ENCODE measurements at regions not wholly inside any gene's neighbourhood (a gene's known extent, or its start where the extent isn't known, plus 50 kb on each side); places are given as distances from the start of the nearest gene placed in this dataset.
A peak's percentile ranks its signal among the peaks of the same experiment; 100 is the strongest.
"Not testable (repeated sequence)": the region's sequence is repeated elsewhere in the genome, so short reads cannot be mapped to it uniquely, and the experiment has no call there.

- DNase-seq, result no peak
Observed at GRCh38 chr6:150499882-150500312, 99.8 kb upstream of the PLEKHG1 start.

GRCh38 chr6:150500568-150500967 lies 99.1 kb upstream of the PLEKHG1 start:
- DNase-seq, result not testable (repeated sequence)

GRCh38 chr6:150503041-150503440 lies 96.6 kb upstream of the PLEKHG1 start:
- DNase-seq, result no peak

- DNase-seq, result no peak
Observed at GRCh38 chr6:150503586-150504339, 95.9 kb upstream of the PLEKHG1 start.

- DNase-seq, result not testable (repeated sequence)
Observed at GRCh38 chr6:150507361-150507760, 92.3 kb upstream of the PLEKHG1 start.

GRCh38 chr6:150510576-150510975 lies 89.1 kb upstream of the PLEKHG1 start:
- peak; percentile 26 for DNase-seq

GRCh38 chr6:150511313-150511712 lies 88.4 kb upstream of the PLEKHG1 start:
- no peak for DNase-seq

GRCh38 chr6:150514806-150515380 lies 84.8 kb upstream of the PLEKHG1 start:
- no peak for DNase-seq

- DNase-seq, result no peak
Observed at GRCh38 chr6:150516199-150516598, 83.5 kb upstream of the PLEKHG1 start.

- DNase-seq, result no peak
Observed at GRCh38 chr6:150517175-150517574, 82.5 kb upstream of the PLEKHG1 start.

GRCh38 chr6:150521482-150521881 lies 78.2 kb upstream of the PLEKHG1 start:
- DNase-seq, result no peak

GRCh38 chr6:150523216-150523615 lies 76.5 kb upstream of the PLEKHG1 start:
- not testable (repeated sequence) for DNase-seq

GRCh38 chr6:150525300-150525699 lies 74.4 kb upstream of the PLEKHG1 start:
- DNase-seq, result no peak

GRCh38 chr6:150527100-150527499 lies 72.6 kb upstream of the PLEKHG1 start:
- no peak for DNase-seq

GRCh38 chr6:150528648-150529285 lies 70.9 kb upstream of the PLEKHG1 start:
- no peak for DNase-seq

GRCh38 chr6:150529646-150530045 lies 70.0 kb upstream of the PLEKHG1 start:
- no peak for DNase-seq

GRCh38 chr6:150531957-150532356 lies 67.7 kb upstream of the PLEKHG1 start:
- no peak for DNase-seq

- no peak for DNase-seq
Observed at GRCh38 chr6:150534553-150534952, 65.1 kb upstream of the PLEKHG1 start.

- no peak for DNase-seq
Observed at GRCh38 chr6:150535151-150535804, 64.4 kb upstream of the PLEKHG1 start.

GRCh38 chr6:150535818-150536220 lies 63.9 kb upstream of the PLEKHG1 start:
- DNase-seq, result no peak

- DNase-seq, result no peak
Observed at GRCh38 chr6:150536835-150537234, 62.9 kb upstream of the PLEKHG1 start.

- no peak for DNase-seq
Observed at GRCh38 chr6:150537491-150537890, 62.2 kb upstream of the PLEKHG1 start.

GRCh38 chr6:150537893-150538292 lies 61.8 kb upstream of the PLEKHG1 start:
- DNase-seq, result no peak

GRCh38 chr6:150539111-150539510 lies 60.6 kb upstream of the PLEKHG1 start:
- no peak for DNase-seq

All from DMS79 (cell line).